DMS153 treated with DMSO at 0.1 percent for 48 hours (cell line): ENCODE measurements at regions not wholly inside any gene's neighbourhood (a gene's known extent, or its start where the extent isn't known, plus 50 kb on each side); places are given as distances from the start of the nearest gene placed in this dataset.
"Not testable (repeated sequence)": the region's sequence is repeated elsewhere in the genome, so short reads cannot be mapped to it uniquely, and the experiment has no call there.

Source experiments
- DNase-seq: peaks from one replicate; lab custom pipeline; 2025; ENCODE audit not compliant: unreplicated experiment; lab: John Stamatoyannopoulos, UW

DNA sequence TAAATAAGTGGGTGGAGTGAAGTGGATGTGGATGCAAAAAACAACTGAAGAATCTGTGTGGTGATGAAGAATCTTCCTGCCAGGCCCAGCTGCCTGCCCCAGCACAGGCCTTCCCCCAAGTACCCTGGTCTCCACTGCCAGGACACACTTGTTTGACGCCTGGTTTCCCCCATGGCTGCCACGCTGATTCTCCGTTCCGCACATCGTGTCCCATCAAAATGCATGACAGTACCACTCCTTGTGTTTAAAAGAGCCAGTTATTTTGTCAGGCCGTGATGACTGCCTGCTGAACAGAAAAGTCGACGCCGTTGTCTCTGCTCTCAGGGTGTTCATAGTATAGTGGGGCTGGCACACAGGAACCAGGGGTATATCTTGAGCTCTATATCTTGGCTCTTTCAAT lies 50.3 kb upstream of the KYNU start:
- no peak for DNase-seq

- DNase-seq = no peak
Measured at GRCh38 chr2:142825861-142826260, 51.6 kb upstream of the KYNU start.

DNA sequence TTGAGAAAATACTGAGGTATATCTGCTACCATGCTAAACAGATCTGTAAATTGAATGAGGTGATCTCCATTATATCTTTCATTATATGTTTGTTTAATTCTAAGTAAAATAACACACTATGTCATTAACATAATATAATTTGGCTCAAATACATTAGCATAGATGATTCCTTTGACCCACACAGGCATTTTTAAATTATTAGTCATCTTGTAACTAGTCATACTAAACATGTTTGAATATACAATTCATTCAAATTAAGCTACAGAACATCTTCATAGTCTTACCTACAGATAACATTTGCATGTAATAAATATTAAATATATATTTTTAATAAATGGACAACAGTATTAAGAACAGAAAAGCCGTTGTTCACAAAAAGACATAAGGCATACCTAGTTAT lies 52.7 kb upstream of the KYNU start:
- DNase-seq = no peak

DNA sequence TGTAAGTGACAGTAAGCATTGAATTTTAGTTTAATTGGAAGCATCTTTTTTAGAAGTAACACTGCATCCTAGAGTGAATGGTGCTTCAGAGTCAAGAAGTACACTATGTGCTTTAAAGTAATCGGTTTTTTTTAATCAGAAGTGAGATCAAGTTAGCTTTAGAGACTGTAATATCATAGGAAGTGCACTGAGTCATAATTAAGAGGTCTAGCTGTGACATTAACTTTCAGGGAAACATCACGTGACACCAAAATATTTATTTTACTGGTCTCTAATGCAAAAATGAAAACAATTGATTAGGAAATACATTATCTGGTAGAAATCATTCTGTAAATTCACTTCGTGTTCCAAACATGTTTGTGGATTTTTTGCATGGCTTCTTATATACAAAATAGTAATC lies 55.3 kb upstream of the KYNU start:
- no peak for DNase-seq

DNA sequence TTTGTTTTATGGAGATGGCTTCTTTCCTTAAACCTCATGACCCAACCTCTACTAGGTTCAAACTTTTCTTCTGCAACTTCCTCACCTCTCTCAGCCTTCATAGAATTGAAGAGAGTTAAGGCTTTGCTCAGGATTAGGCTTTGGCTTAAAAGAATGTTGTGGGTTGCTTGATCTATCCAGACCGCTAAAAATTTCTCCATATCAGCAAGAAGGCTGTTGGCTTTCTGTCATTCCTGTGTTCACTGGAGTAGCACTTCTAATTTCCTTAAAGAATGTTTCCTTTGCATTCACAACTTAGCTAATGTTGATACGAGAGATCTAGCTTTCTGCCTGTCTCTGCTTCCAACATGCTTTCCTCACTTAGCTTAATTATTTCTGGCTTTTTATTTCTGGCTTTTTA lies 58.1 kb upstream of the KYNU start:
- no peak for DNase-seq

DNA sequence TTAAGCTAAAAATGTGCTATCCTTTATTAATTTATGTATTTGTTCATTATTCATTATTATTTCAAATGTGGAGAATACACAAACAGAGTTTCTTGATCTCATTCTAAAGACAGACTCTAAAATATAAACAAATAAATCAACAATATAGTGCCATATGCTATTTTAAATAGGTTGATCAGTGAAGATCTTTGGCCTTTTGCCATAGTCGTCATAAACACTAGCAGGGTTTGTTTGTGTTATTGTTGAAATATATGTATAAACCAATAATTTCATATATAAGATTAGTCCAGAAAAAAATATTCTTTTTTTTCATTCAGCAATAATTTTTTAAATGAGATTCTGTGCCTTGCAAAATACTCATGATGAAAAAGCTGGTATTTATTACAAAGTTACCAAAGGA lies 62.1 kb upstream of the KYNU start:
- no peak for DNase-seq

- DNase-seq = no peak
Measured at GRCh38 chr2:142813830-142814829, 63.3 kb upstream of the KYNU start.

DNA sequence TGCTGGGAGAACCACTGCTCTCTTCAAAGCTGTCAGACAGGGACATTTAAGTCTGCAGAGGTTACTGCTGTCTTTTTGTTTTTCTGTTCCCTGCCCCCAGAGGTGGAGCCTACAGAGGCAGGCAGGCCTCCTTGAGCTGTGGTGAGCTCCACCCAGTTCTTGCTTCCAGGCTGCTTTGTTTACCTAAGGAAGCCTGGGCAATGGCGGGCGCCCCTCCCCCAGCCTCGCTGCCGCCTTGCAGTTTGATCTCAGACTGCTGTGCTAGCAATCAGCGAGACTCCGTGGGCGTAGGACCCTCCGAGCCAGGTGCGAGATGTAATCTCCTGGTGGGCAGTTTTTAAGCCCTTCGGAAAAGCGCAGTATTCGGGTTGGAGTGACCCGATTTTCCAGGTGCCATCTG lies 65.8 kb upstream of the KYNU start:
- not testable (repeated sequence) for DNase-seq

- no peak for DNase-seq
Measured at GRCh38 chr2:142805244-142805643, 72.2 kb upstream of the KYNU start.

- no peak for DNase-seq
Measured at GRCh38 chr2:142803158-142803557, 74.3 kb upstream of the KYNU start.

GRCh38 chr2:142796588-142796987 lies 80.9 kb upstream of the KYNU start:
- no peak for DNase-seq

GRCh38 chr2:142796161-142796560 lies 81.3 kb upstream of the KYNU start:
- no peak for DNase-seq

DNA sequence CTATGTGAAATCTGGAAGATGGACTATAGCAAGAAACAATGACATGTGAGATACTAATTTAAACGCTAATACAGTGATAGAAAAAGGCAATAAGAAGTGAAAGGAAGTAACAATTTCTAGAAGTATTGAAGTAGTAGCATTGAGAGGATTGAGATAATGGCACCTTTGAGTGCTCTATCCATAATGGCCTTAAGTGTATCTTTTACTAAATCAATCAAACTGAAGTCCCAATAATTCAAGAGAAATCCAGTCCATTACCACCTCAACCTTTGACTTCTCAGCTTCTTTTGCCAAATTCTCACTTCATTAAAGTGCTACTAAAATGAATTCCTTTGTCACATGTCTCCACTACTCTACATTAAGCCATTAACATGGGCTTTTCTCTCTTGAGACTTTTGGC lies 82.6 kb upstream of the KYNU start:
- DNase-seq = no peak

DNA sequence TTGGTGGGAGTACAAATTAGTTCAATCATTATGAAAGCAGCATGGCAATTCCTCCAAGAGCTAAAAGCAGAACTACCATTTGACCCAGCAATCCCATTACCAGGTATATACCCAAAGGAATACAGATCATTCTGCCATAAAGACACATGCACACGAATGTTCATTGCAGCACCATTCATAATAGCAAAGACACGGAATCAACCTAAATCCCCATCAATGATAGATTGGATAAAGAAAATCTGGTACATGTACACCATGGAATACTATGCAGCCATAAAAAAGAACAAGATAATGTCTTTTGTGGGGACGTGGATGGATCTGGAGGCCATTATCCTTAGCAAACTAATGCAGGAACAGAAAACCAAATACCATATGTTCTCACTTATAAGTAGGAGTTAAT lies 85.1 kb upstream of the KYNU start:
- DNase-seq = not testable (repeated sequence)

GRCh38 chr2:142791335-142791734 lies 86.1 kb upstream of the KYNU start:
- DNase-seq = no peak

DNA sequence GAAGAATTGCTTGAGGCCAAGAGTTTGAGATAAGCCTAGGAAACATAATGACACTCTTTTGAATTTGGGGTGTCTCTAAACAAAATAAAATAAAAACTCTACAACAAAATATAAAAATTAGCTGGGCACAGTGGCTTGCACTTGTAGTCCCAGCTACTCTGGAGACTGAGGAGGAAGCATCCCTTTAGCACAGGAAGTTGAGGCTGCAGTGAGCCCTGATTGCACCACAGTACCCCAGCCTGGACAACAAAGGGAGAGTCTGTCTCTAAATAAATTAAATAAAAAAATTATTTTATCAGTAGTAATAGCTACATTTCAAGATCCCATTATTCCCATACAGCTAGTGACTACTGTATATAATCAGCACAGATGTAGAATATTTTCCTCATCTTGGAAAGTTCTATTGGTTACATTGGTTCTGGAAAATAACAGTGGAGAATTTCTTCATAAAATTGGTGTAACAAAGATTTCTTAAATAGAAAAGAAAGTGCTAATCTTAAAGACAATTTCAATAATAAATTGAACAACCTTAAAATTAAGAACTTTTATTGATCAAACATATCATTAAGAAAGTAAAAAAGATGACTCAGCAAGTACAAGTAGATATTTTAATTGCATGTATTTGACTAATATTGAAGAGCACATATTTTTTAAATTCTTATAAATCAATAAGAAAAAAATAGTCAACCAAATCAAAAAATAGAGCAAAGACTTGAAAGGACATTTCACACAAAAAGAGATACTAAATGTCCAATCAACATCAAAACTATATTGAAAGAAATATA lies 90.4 kb upstream of the KYNU start:
- DNase-seq = no peak

- no peak for DNase-seq
Measured at GRCh38 chr2:142782942-142783443, 94.5 kb upstream of the KYNU start.

DNA sequence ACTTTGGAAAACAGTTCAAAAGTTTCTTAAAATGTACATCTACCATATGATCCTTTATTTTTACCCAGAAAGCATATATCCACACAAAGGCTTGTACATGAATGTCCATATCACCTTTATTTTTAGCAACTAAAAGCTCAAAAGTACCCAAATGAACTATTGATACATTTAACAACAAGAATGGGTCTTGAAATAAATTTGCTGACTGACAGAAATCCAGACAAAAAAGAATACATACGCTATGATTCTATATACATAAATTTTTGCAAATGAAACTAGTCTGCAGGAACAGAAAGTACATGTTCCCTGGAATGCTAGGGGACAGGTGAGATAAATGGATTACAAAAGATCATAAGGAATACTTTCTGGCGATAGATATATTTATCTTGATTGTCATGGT lies 96.3 kb upstream of the KYNU start:
- no peak for DNase-seq

DNA sequence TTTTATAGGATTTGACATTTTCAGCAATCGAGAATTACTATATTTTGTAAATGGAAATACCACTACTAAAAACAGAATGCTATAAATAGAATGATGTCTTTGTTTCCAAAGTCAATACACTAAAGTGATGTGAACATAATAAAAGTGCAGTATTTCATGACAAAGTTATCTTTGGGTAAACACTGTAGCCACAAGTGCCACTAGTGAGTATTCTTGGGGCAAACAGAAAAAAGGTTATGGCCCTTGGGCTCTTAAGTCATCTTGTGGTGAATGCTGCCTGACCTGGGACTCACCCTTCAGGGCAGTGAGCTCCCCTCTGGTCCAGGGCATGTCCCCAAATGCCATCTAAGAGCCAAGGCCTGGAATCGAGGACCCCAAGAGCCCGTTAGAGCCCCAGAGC lies 99.2 kb upstream of the KYNU start:
- no peak for DNase-seq

GRCh38 chr2:142777742-142778141 lies 99.7 kb upstream of the KYNU start:
- no peak for DNase-seq

DNA sequence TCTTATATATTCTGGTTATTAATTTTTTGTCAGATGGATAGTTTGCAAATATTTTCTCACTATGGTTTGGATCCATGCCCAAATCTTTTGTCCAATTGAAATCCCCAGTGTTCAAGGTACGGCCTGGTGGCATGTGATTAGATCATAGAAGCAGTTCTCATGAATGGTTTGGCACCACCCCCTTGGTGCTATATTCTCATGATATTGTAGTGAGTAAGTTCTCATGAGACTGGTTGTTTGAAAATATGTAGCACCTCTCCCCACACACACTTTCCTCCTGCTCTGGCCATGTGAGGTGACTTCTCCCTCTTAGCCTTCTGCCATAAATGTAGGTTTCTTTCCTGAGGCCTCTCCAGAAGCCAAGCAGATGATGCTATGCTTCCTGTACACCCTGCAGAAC lies 107.7 kb upstream of the KYNU start:
- no peak for DNase-seq

DNA sequence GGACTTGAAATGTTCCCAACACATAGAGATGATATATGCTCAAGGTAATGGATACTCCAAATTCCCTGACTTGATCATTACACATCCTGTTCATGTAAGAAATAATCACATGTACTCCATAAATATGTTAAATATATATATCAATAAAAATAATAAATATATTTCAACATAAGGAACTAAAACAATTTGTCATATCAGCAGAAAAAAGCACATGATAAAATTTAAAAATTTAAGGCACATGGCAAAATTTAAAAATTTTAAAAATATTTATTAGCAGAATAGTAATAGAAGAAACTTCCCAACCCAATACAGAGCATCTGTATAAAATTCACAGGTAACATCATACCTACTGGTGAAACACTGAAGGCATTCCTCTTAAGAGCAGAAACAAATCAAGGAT lies 109.6 kb upstream of the KYNU start:
- no peak for DNase-seq
